WTC11 (cell line): ENCODE measurements at regions not wholly inside any gene's neighbourhood (a gene's known extent, or its start where the extent isn't known, plus 50 kb on each side); places are given as distances from the start of the nearest gene placed in this dataset.

Experiments
- ATAC-seq: fragments of 200-7000 bp; cut with Tn5 transposase; 2 replicates; pipeline ENCODE4 v1.10.0; 2021; ENCODE audit warnings: mild to moderate bottlenecking, moderate library complexity
- CTCF ChIA-PET: fragments of 300-600 bp; sonication (Branson Sonifier 250); formaldehyde crosslinking; loops from one replicate; lab custom pipeline; 2021; ENCODE audit warnings: antibody characterized with exemption; lab: Charles Lee
- POLR2A ChIA-PET: fragments of 350-600 bp; sonication (Branson Sonifier 250); formaldehyde crosslinking; loops from one replicate; lab custom pipeline; 2021; ENCODE audit warnings: antibody characterized with exemption; lab: Charles Lee
- DNase-seq: peaks from one replicate; pipeline ENCODE4 v3.0.0; 2021; ENCODE audit warnings: low spot score
- H3K27ac Mint-ChIP-seq: 2 replicates; pipeline ENCODE4 v1.8.0; 2021; ENCODE audit warnings: mixed read lengths
- H3K27me3 Mint-ChIP-seq: 2 replicates; pipeline ENCODE4 v1.8.0; 2021; ENCODE audit warnings: low read depth, mild to moderate bottlenecking, moderate library complexity, mixed read lengths
- H3K36me3 Mint-ChIP-seq: 2 replicates; pipeline ENCODE4 v1.8.0; 2021; ENCODE audit warnings: mixed read lengths
- H3K4me1 Mint-ChIP-seq: 2 replicates; pipeline ENCODE4 v1.8.0; 2022; ENCODE audit warnings: mixed read lengths
- H3K4me3 Mint-ChIP-seq: 2 replicates; pipeline ENCODE4 v1.8.0; 2021; ENCODE audit warnings: mild to moderate bottlenecking, moderate library complexity, mixed read lengths
- H3K9me3 Mint-ChIP-seq: 2 replicates; pipeline ENCODE4 v1.8.0; 2021; ENCODE audit warnings: mixed read lengths
- CDX4 ChIP-seq: fragments of 250-450 bp; sonication (Bioruptor Pico); IDR thresholded peaks from 2 replicates; pipeline ENCODE4 v1.9.0; 2021; ENCODE audit warnings: moderate library complexity, mild to moderate bottlenecking, inconsistent platforms, borderline replicate concordance
- CREB1 ChIP-seq: sonication (generic); formaldehyde crosslinking; IDR thresholded peaks from 2 replicates; pipeline ENCODE4 v1.8.0; 2023; ENCODE audit warnings: mild to moderate bottlenecking, missing genetic modification reagents
- E2F1 ChIP-seq: sonication (generic); formaldehyde crosslinking; IDR thresholded peaks from 2 replicates; pipeline ENCODE4 v1.8.0; 2022; ENCODE audit warnings: mild to moderate bottlenecking, missing genetic modification reagents
- ELF4 ChIP-seq: sonication (generic); formaldehyde crosslinking; IDR thresholded peaks from 2 replicates; pipeline ENCODE4 v1.8.1; 2022; ENCODE audit warnings: low read depth, mild to moderate bottlenecking, moderate library complexity, missing genetic modification reagents
- EMX1 ChIP-seq: fragments of 250-450 bp; sonication (Bioruptor Pico); IDR thresholded peaks from 2 replicates; pipeline ENCODE4 v1.8.0; 2021; ENCODE audit warnings: mild to moderate bottlenecking
- FOXK1 ChIP-seq: sonication (generic); formaldehyde crosslinking; IDR thresholded peaks from 2 replicates; pipeline ENCODE4 v1.8.0; 2022; ENCODE audit warnings: mild to moderate bottlenecking, moderate library complexity, missing genetic modification reagents
- FOXP4 ChIP-seq: sonication (generic); formaldehyde crosslinking; IDR thresholded peaks from 2 replicates; pipeline ENCODE4 v1.8.0; 2022; ENCODE audit warnings: mild to moderate bottlenecking, missing genetic modification reagents
- IRF2 ChIP-seq: sonication (generic); formaldehyde crosslinking; IDR thresholded peaks from 2 replicates; pipeline ENCODE4 v1.8.0; 2022; ENCODE audit warnings: low read depth, missing genetic modification reagents, borderline replicate concordance
- JAZF1 ChIP-seq: fragments of 250-450 bp; sonication (Bioruptor Pico); IDR thresholded peaks from 2 replicates; pipeline ENCODE4 v1.9.0; 2021; ENCODE audit warnings: moderate library complexity, mild to moderate bottlenecking, inconsistent platforms
- KAT7 ChIP-seq: sonication (generic); formaldehyde crosslinking; IDR thresholded peaks from 2 replicates; pipeline ENCODE4 v1.8.1; 2023; ENCODE audit warnings: missing genetic modification reagents, mild to moderate bottlenecking, borderline replicate concordance
- NFATC4 ChIP-seq: fragments of 250-450 bp; sonication (Bioruptor Pico); IDR thresholded peaks from 2 replicates; pipeline ENCODE4 v1.9.0; 2021; ENCODE audit warnings: mild to moderate bottlenecking
- OVOL2 ChIP-seq: fragments of 250-450 bp; sonication (Bioruptor Pico); IDR thresholded peaks from 2 replicates; pipeline ENCODE4 v1.9.0; 2021; ENCODE audit warnings: mild to moderate bottlenecking, borderline replicate concordance
- PREB ChIP-seq: sonication (generic); formaldehyde crosslinking; IDR thresholded peaks from 2 replicates; pipeline ENCODE4 v1.8.1; 2022; ENCODE audit warnings: mild to moderate bottlenecking, missing genetic modification reagents, moderate library complexity, borderline replicate concordance
- TEAD4 ChIP-seq: sonication (generic); formaldehyde crosslinking; IDR thresholded peaks from 2 replicates; pipeline ENCODE4 v1.8.0; 2022; ENCODE audit warnings: mild to moderate bottlenecking, missing genetic modification reagents
- ZNF138 ChIP-seq: sonication (generic); formaldehyde crosslinking; conservative IDR thresholded peaks from 2 replicates; pipeline ENCODE4 v1.8.1; 2022; ENCODE audit warnings: mild to moderate bottlenecking, moderate library complexity, missing genetic modification reagents
- ZNF219 ChIP-seq: sonication (generic); formaldehyde crosslinking; IDR thresholded peaks from 2 replicates; pipeline ENCODE4 v1.8.0; 2023; ENCODE audit warnings: missing genetic modification reagents, mild to moderate bottlenecking, borderline replicate concordance
- ZNF396 ChIP-seq: fragments of 250-450 bp; sonication (Bioruptor Pico); IDR thresholded peaks from 2 replicates; pipeline ENCODE4 v1.8.0; 2021; ENCODE audit warnings: mild to moderate bottlenecking, moderate library complexity, borderline replicate concordance
- ZNF416 ChIP-seq: fragments of 250-450 bp; sonication (Bioruptor Pico); IDR thresholded peaks from 2 replicates; pipeline ENCODE4 v1.9.0; 2021; ENCODE audit warnings: mild to moderate bottlenecking, inconsistent platforms
- TF ChIP-seq, protein P1 (sequence below): sonication (generic); formaldehyde crosslinking; IDR thresholded peaks from 2 replicates; pipeline ENCODE4 v1.8.1; 2022; ENCODE audit warnings: missing genetic modification reagents, borderline replicate concordance
- TF ChIP-seq, protein P2 (sequence below): sonication (generic); formaldehyde crosslinking; IDR thresholded peaks from 2 replicates; pipeline ENCODE4 v1.8.1; 2023; ENCODE audit warnings: mild to moderate bottlenecking, moderate library complexity, missing genetic modification reagents
- TF ChIP-seq, protein P3 (sequence below): fragments of 250-450 bp; sonication (Bioruptor Pico); IDR thresholded peaks from 2 replicates; pipeline ENCODE4 v1.9.0; 2021; ENCODE audit warnings: mild to moderate bottlenecking, borderline replicate concordance

DNA sequence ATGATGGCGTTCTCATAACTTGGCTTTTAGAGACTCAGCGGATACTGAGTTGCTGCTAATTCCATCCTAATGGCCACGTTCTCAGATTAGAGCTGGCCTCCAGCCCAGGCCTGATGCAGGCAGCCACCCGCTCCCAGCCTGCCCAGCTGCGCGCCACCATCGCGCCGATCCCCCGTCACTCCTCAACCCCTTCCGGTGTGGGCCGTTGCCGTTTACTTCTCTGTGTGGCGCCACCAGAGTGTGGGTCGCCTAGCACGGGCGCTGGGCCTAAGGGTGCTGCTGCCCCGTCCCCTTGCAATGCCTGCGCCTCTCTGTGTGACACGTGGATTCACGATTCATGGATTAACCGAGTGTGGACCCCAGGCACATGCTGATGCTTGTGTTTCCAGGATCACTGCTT lies 1116.0 kb downstream of the BRD1 start:
- Mint-ChIP-seq H3K4me3 (no peak overlapping the region), H3K9me3 (peaks cover 12% of the 10 kb centered on the region)
- TF ChIP-seq, protein P1, sequence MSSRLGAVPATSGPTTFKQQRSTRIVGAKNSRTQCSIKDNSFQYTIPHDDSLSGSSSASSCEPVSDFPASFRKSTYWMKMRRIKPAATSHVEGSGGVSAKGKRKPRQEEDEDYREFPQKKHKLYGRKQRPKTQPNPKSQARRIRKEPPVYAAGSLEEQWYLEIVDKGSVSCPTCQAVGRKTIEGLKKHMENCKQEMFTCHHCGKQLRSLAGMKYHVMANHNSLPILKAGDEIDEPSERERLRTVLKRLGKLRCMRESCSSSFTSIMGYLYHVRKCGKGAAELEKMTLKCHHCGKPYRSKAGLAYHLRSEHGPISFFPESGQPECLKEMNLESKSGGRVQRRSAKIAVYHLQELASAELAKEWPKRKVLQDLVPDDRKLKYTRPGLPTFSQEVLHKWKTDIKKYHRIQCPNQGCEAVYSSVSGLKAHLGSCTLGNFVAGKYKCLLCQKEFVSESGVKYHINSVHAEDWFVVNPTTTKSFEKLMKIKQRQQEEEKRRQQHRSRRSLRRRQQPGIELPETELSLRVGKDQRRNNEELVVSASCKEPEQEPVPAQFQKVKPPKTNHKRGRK, result no peak
- TF ChIP-seq CDX4 (CRISPR knock-in tag), result no peak
- no peak for TF ChIP-seq CREB1 (CRISPR knock-in tag)
- TF ChIP-seq JAZF1 (CRISPR knock-in tag), result no peak
- no peak for TF ChIP-seq KAT7 (CRISPR knock-in tag)
- TF ChIP-seq NFATC4, result no peak
- no peak for TF ChIP-seq FOXK1 (CRISPR knock-in tag)
- TF ChIP-seq E2F1 (CRISPR knock-in tag), result no peak

DNA sequence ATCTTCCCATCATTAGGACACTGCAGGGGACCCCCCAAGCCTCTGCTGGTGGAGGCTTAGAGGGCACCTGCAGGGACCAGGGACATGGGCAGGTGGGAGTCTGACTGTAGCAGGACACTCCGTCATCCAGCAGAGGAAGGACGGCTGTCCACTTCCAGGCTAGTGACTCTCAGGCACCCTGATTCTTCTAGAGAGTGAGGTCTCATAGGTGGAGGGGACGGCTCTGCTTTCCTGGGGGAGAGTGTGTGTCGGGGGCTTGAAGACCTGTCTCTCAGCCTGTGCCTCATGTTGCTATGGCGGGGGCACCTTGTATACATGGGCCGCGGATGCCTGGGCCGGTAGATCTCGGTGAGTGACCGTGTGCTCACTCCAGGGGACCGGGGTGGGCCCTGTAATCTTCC lies 1116.6 kb downstream of the BRD1 start:
- POLR2A ChIA-PET, result no interaction called here
- CTCF ChIA-PET, result interaction anchor here (0.8 to 1.0 kb wide), 2 partner anchors 10 to 16 kb away, joined by 3 read pairs; no protein-coding TSS in a partner anchor
- H3K4me1 Mint-ChIP-seq, result no peaks in the 10 kb centered on the region
- H3K27ac Mint-ChIP-seq, result no peak overlapping the region
- ATAC-seq, result no peak
- peaks cover 9% of the 10 kb centered on the region for H3K36me3 Mint-ChIP-seq
- no peak for DNase-seq
- peaks cover 10% of the 10 kb centered on the region for H3K9me3 Mint-ChIP-seq
- H3K4me3 Mint-ChIP-seq, result no peak overlapping the region
- H3K27me3 Mint-ChIP-seq, result no peaks in the 10 kb centered on the region
- TF ChIP-seq ZNF219 (CRISPR knock-in tag) (no peak), TEAD4 (CRISPR knock-in tag) (no peak), OVOL2 (CRISPR knock-in tag) (no peak), ZNF416 (CRISPR knock-in tag) (no peak), IRF2 (CRISPR knock-in tag) (no peak), ZNF138 (CRISPR knock-in tag) (no peak), ZNF396 (CRISPR knock-in tag) (no peak), EMX1 (CRISPR knock-in tag) (no peak), ELF4 (CRISPR knock-in tag) (no peak), PREB (CRISPR knock-in tag) (no peak), FOXP4 (CRISPR knock-in tag) (no peak)
- TF ChIP-seq, protein P2, sequence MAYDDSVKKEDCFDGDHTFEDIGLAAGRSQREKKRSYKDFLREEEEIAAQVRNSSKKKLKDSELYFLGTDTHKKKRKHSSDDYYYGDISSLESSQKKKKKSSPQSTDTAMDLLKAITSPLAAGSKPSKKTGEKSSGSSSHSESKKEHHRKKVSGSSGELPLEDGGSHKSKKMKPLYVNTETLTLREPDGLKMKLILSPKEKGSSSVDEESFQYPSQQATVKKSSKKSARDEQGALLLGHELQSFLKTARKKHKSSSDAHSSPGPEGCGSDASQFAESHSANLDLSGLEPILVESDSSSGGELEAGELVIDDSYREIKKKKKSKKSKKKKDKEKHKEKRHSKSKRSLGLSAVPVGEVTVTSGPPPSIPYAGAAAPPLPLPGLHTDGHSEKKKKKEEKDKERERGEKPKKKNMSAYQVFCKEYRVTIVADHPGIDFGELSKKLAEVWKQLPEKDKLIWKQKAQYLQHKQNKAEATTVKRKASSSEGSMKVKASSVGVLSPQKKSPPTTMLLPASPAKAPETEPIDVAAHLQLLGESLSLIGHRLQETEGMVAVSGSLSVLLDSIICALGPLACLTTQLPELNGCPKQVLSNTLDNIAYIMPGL (CRISPR knock-in tag), result no peak
- TF ChIP-seq, protein P1, result no peak
- TF ChIP-seq, protein P3, sequence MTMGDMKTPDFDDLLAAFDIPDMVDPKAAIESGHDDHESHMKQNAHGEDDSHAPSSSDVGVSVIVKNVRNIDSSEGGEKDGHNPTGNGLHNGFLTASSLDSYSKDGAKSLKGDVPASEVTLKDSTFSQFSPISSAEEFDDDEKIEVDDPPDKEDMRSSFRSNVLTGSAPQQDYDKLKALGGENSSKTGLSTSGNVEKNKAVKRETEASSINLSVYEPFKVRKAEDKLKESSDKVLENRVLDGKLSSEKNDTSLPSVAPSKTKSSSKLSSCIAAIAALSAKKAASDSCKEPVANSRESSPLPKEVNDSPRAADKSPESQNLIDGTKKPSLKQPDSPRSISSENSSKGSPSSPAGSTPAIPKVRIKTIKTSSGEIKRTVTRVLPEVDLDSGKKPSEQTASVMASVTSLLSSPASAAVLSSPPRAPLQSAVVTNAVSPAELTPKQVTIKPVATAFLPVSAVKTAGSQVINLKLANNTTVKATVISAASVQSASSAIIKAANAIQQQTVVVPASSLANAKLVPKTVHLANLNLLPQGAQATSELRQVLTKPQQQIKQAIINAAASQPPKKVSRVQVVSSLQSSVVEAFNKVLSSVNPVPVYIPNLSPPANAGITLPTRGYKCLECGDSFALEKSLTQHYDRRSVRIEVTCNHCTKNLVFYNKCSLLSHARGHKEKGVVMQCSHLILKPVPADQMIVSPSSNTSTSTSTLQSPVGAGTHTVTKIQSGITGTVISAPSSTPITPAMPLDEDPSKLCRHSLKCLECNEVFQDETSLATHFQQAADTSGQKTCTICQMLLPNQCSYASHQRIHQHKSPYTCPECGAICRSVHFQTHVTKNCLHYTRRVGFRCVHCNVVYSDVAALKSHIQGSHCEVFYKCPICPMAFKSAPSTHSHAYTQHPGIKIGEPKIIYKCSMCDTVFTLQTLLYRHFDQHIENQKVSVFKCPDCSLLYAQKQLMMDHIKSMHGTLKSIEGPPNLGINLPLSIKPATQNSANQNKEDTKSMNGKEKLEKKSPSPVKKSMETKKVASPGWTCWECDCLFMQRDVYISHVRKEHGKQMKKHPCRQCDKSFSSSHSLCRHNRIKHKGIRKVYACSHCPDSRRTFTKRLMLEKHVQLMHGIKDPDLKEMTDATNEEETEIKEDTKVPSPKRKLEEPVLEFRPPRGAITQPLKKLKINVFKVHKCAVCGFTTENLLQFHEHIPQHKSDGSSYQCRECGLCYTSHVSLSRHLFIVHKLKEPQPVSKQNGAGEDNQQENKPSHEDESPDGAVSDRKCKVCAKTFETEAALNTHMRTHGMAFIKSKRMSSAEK (CRISPR knock-in tag), result no peak

More for the DNA sequence above, 1116.0 kb downstream of the BRD1 start:
- POLR2A ChIA-PET, result no interaction called here
- DNase-seq, result no peak
- H3K27me3 Mint-ChIP-seq, result no peaks in the 10 kb centered on the region
- H3K4me1 Mint-ChIP-seq, result peaks cover under 1% of the 10 kb centered on the region
- ATAC-seq, result no peak
- peaks cover 13% of the 10 kb centered on the region for H3K36me3 Mint-ChIP-seq
- CTCF ChIA-PET, result no interaction called here
- H3K27ac Mint-ChIP-seq, result no peak overlapping the region; the same call in 1 of the 2 replicates
